ENCODE measurements at regions not wholly inside any gene's neighbourhood (a gene's known extent, or its start where the extent isn't known, plus 50 kb on each side); places are given as distances from the start of the nearest gene placed in this dataset.

DNA sequence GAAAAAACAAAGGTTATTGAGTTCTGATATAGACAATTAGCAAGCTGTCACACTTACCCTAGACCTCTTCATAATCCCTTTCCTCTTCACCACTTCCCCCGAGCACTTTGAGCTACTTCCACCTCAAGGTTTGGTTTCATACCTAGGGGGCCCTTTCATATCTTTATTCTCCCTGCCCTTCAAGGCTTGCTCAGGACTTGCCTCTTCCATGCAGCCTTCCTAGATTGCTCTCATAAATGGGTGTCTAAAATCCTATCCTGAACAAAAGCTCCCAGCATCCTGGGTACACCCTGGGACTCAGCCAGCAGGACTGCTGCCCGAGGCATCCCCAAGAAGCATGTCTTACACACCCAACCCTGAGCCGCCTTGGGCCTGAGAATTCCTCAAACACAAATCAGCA, 157.3 kb downstream of the C5orf15 start:
- peaks cover 34% of the 10 kb centered on the region for H3K27me3 Mint-ChIP-seq
- CTCF ChIA-PET, result interaction anchor here (1.0 kb wide), 1 partner anchor 58 kb away, joined by 3 read pairs; no protein-coding TSS in a partner anchor
- ATAC-seq (no peak), DNase-seq (no peak)
- H3K9me3 Mint-ChIP-seq (ENCODE audit: low read depth), result no peaks in the 10 kb centered on the region
- H3K4me1 Mint-ChIP-seq, result peaks cover 5% of the 10 kb centered on the region
- H3K36me3 Mint-ChIP-seq, result no peaks in the 10 kb centered on the region
- H3K27ac Mint-ChIP-seq, result no peak overlapping the region
- no peak overlapping the region for H3K4me3 Mint-ChIP-seq

- ATAC-seq (no peak), DNase-seq (no peak)
- CTCF ChIA-PET, result no interaction called here
- Mint-ChIP-seq H3K4me3 (no peak overlapping the region), H3K27me3 (peaks cover 34% of the 10 kb centered on the region), H3K27ac (no peak overlapping the region), H3K9me3 (ENCODE audit: low read depth) (no peaks in the 10 kb centered on the region), H3K36me3 (no peaks in the 10 kb centered on the region), H3K4me1 (peaks cover 5% of the 10 kb centered on the region)
Observed at GRCh38 chr5:133809801-133810200, 158.6 kb downstream of the C5orf15 start.

DNA sequence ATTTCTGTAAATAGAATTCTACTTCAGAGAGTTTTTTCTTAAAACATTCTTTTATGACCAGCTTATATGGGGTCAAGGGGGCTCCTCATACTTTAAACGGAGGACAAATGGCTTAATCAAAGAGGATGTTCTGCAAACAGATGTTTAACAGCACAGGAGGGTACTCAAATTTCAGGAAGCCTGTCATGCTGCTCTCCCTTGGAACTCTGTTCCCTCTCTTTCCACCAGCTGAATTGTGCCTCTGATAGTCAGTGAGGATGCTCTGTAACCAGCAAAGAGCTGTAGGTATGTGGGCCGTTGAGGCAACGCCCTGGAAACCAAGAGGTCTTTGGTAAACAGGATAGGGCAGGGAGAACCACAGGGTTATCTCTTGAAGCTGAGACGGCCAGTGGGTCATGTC, 161.1 kb downstream of the C5orf15 start:
- H3K4me1 Mint-ChIP-seq, result no peaks in the 10 kb centered on the region
- H3K4me3 Mint-ChIP-seq, result no peak overlapping the region
- H3K27ac Mint-ChIP-seq, result no peak overlapping the region
- CTCF ChIA-PET, result no interaction called here
- no peak for ATAC-seq
- peaks cover 14% of the 10 kb centered on the region for H3K27me3 Mint-ChIP-seq
- H3K36me3 Mint-ChIP-seq, result no peaks in the 10 kb centered on the region
- no peaks in the 10 kb centered on the region for H3K9me3 Mint-ChIP-seq (ENCODE audit: low read depth)
- no peak for DNase-seq

DNA sequence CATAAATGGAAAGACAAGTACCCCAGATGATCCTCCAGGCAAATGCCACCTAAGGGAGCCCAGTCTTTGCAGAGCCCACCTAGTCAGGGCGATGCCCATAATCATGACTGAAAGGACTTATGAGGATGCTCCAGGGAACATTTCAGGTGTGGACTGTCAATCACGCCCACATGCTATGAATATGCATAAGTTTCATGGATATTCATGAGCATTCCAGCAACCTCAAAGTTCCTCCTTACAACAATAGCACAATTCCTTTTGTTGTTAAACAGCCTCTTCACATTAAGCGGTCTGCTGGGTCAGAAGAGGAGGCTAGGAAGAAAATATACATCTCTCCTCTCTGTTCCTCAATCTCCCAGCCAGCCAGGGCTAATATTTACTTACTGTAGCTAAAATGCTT, 161.6 kb downstream of the C5orf15 start:
- no peaks in the 10 kb centered on the region for H3K36me3 Mint-ChIP-seq
- H3K9me3 Mint-ChIP-seq (ENCODE audit: low read depth), result no peaks in the 10 kb centered on the region
- DNase-seq (no peak), ATAC-seq (no peak)
- no peak overlapping the region for H3K4me3 Mint-ChIP-seq
- CTCF ChIA-PET, result no interaction called here
- H3K27ac Mint-ChIP-seq, result no peak overlapping the region
- H3K4me1 Mint-ChIP-seq, result no peaks in the 10 kb centered on the region
- H3K27me3 Mint-ChIP-seq, result peaks cover 12% of the 10 kb centered on the region

GRCh38 chr5:133801955-133802751, 166.3 kb downstream of the C5orf15 start:
- no peak overlapping the region for H3K27ac Mint-ChIP-seq
- H3K9me3 Mint-ChIP-seq (ENCODE audit: low read depth), result no peaks in the 10 kb centered on the region
- DNase-seq (no peak), ATAC-seq (no peak)
- H3K4me1 Mint-ChIP-seq, result no peaks in the 10 kb centered on the region
- CTCF ChIA-PET, result interaction anchor here (1.0 kb wide), 1 partner anchor 47 kb away, joined by 3 read pairs; no protein-coding TSS in a partner anchor
- H3K4me3 Mint-ChIP-seq, result no peak overlapping the region
- peaks cover 33% of the 10 kb centered on the region for H3K27me3 Mint-ChIP-seq
- no peaks in the 10 kb centered on the region for H3K36me3 Mint-ChIP-seq

DNA sequence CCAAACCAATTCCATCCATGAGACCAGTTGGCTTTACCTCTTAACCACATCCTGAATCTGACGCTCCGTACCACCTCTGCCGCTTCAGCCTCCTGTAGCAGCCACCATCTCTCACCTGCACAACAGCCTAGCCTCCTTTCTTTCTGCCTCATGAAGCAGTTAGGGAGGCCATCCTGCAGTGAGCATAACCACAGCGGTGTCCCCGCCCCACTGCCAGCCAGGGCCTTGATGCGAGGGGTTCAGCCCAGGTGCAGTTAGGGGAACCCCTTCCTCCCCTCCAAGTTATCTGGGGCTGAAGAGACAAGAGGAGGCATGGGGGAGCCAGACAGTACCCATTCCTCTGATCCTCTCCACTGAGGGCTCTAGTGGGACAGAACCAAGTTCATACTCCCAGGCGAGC, 167.0 kb downstream of the C5orf15 start:
- CTCF ChIA-PET, result no interaction called here
- ATAC-seq (no peak), DNase-seq (no peak)
- Mint-ChIP-seq H3K4me3 (no peak overlapping the region), H3K9me3 (ENCODE audit: low read depth) (no peaks in the 10 kb centered on the region), H3K27me3 (peaks cover 36% of the 10 kb centered on the region), H3K27ac (no peak overlapping the region), H3K4me1 (no peaks in the 10 kb centered on the region), H3K36me3 (no peaks in the 10 kb centered on the region)

DNA sequence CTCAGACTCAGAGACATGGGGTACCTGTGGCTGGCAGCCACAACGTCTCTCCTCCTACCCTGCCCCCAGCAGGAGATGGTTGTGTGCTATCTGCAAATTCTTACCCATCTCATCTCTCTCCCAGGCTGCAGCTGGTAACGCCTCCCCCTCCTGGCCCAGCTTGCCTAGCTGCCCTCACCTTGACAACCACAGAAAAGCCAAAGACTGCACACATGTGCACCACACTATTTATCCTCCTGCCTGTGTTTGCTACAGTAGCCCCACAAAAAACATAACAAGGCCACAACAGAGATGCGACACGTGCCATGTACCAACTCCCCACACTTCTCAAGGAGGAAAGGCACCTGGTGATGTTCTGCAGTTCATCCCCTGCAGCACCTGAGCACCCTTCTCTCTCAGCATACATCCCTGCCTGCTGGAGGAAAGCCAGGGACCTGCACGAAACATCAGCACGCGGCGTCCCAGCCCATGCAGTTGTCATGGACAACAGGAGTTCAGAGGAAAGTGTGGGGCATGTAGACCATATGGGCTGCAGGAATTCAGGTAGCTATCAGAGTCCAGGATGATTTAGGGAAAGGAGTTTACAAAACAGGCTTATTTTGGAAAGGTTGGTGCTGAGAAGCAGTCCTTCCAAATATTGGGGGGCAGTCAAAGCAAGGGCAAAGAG, 168.7 kb downstream of the C5orf15 start:
- DNase-seq (no peak), ATAC-seq (no peak)
- Mint-ChIP-seq H3K4me1 (no peaks in the 10 kb centered on the region), H3K27ac (no peak overlapping the region), H3K4me3 (no peak overlapping the region), H3K27me3 (peaks cover 35% of the 10 kb centered on the region), H3K9me3 (ENCODE audit: low read depth) (no peaks in the 10 kb centered on the region), H3K36me3 (no peaks in the 10 kb centered on the region)
- CTCF ChIA-PET, result no interaction called here

DNA sequence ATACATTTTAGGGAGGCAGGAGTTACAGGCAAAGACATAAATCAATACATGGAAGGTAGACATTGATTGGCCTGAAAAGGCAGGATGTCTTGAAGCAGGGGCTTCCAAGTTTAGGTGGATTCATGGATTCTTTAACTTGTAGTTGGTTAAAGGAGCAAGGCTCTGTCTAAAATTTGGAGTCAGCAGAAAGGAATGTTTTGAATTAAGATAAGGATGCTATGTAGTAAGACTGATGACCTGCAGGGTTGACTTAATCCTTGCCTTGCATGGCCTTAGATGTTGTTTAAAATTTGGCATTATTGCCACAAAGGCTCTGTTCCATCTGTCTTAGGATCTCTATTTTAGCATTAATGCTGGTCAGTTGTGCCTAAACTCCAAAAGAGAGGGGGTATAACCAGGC, 171.3 kb downstream of the C5orf15 start:
- H3K27ac Mint-ChIP-seq, result no peak overlapping the region
- ATAC-seq (no peak), DNase-seq (no peak)
- no peaks in the 10 kb centered on the region for H3K9me3 Mint-ChIP-seq (ENCODE audit: low read depth)
- CTCF ChIA-PET, result no interaction called here
- H3K4me3 Mint-ChIP-seq, result no peak overlapping the region
- no peaks in the 10 kb centered on the region for H3K4me1 Mint-ChIP-seq
- no peaks in the 10 kb centered on the region for H3K36me3 Mint-ChIP-seq
- H3K27me3 Mint-ChIP-seq, result peaks cover 35% of the 10 kb centered on the region

DNA sequence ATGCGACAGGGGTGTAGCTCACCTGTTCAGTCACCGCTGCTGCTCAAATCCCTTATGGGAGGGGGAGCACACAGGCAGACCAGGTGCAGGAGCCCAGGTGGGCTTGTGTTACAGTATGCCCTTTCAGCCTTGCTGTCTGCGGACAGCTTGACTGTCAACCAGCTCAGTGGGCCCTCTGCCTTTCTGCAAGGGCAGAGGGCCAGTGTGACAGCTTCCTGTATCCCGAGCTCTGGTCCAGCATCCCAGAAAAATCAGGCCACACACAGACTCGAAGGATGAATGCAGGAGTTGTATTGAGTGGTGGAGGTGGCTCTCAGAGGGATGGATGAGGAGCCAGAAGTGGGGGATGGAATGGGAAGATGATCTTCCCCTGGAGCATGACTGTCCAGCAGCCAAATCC, 172.2 kb downstream of the C5orf15 start:
- DNase-seq, result no peak
- no peaks in the 10 kb centered on the region for H3K9me3 Mint-ChIP-seq (ENCODE audit: low read depth)
- H3K4me3 Mint-ChIP-seq, result no peak overlapping the region
- no peak overlapping the region for H3K27ac Mint-ChIP-seq
- peaks cover 28% of the 10 kb centered on the region for H3K27me3 Mint-ChIP-seq
- no peak for ATAC-seq
- no peaks in the 10 kb centered on the region for H3K4me1 Mint-ChIP-seq
- H3K36me3 Mint-ChIP-seq, result no peaks in the 10 kb centered on the region
- CTCF ChIA-PET, result no interaction called here

DNA sequence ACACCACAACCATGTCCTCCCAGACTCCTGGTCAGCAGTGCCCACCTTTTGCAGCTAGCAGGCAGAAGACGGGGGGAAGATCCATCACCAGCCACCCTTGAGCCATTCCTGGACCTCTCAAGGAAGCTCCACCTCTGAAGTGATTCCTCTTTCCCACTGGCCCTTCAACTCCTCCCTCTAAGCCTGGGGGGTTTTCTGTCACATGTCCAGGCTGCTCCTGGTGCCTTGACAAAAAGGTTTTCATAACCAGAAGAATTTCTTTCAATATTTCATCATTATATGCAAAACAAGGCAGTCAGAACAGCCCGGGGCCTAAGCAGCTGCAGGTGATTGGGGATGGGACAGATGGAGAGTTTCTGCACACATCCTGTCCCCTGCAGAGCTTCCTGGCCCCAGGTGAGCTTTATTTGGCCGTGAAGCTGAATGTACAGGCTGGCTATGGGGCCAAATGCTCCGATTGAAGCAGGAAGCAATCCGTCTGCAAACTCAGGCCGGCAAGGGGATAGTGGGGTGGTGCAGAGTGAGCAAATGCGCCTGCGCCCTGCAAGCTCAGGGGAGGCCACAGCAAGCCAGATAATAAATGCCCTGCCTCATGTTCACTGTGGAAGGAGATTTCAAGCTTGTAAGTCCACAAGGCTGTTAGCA, 173.5 kb downstream of the C5orf15 start:
- DNase-seq, result no peak
- peaks cover 30% of the 10 kb centered on the region for H3K27me3 Mint-ChIP-seq
- no peak for ATAC-seq
- H3K4me1 Mint-ChIP-seq, result no peaks in the 10 kb centered on the region
- H3K4me3 Mint-ChIP-seq, result no peak overlapping the region
- H3K27ac Mint-ChIP-seq, result no peak overlapping the region
- H3K36me3 Mint-ChIP-seq, result no peaks in the 10 kb centered on the region
- CTCF ChIA-PET, result no interaction called here
- no peaks in the 10 kb centered on the region for H3K9me3 Mint-ChIP-seq (ENCODE audit: low read depth)

GRCh38 chr5:133793756-133794465, 174.5 kb downstream of the C5orf15 start:
- CTCF ChIA-PET, result no interaction called here
- Mint-ChIP-seq H3K27ac (no peak overlapping the region), H3K9me3 (ENCODE audit: low read depth) (no peaks in the 10 kb centered on the region), H3K36me3 (no peaks in the 10 kb centered on the region), H3K4me3 (no peak overlapping the region), H3K27me3 (peaks cover 26% of the 10 kb centered on the region), H3K4me1 (no peaks in the 10 kb centered on the region)
- no peak for DNase-seq
- no peak for ATAC-seq

GRCh38 chr5:133792655-133793054, 175.8 kb downstream of the C5orf15 start:
- no peaks in the 10 kb centered on the region for H3K9me3 Mint-ChIP-seq (ENCODE audit: low read depth)
- CTCF ChIA-PET, result interaction anchor here (1.6 kb wide), 1 partner anchor 13 kb away, joined by 3 read pairs; no protein-coding TSS in a partner anchor

DNA sequence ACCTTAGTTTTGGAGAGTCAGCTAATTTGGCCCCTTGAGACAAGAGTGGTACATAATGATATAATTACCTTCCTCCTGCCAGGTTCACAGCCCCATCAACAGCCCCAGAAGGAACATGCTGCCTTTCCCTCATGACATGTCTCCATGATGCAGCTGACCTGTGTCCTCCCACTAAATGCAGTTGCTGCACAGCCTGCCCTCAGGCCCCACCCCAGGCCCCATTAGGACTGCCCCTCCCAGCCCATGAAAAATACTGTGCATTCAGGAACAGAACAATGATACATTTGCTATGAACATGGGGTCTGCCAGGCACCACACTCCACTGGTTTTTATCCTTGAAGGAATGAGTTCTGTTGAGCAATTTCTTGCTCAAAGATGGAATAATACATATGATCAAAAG, 176.4 kb downstream of the C5orf15 start:
- no peaks in the 10 kb centered on the region for H3K9me3 Mint-ChIP-seq (ENCODE audit: low read depth)
- ATAC-seq (no peak), DNase-seq (no peak)
- no peaks in the 10 kb centered on the region for H3K36me3 Mint-ChIP-seq
- CTCF ChIA-PET, result interaction anchor here (1.6 kb wide), 1 partner anchor 13 kb away, joined by 3 read pairs; no protein-coding TSS in a partner anchor
- H3K4me3 Mint-ChIP-seq, result no peak overlapping the region
- no peak overlapping the region for H3K27ac Mint-ChIP-seq
- H3K27me3 Mint-ChIP-seq, result peaks cover 20% of the 10 kb centered on the region
- H3K4me1 Mint-ChIP-seq, result no peaks in the 10 kb centered on the region

More at GRCh38 chr5:133792655-133793054, 175.8 kb downstream of the C5orf15 start:
- no peak for ATAC-seq
- H3K4me1 Mint-ChIP-seq, result no peaks in the 10 kb centered on the region
- peaks cover 22% of the 10 kb centered on the region for H3K27me3 Mint-ChIP-seq
- no peak overlapping the region for H3K27ac Mint-ChIP-seq
- H3K4me3 Mint-ChIP-seq, result no peak overlapping the region
- H3K36me3 Mint-ChIP-seq, result no peaks in the 10 kb centered on the region
- DNase-seq, result no peak

Data from activated CD8-positive, alpha-beta memory T cell treated with anti-CD3 and anti-CD28 coated beads, Interleukin-2, amount 10 ng/mL, durations not matched to agents 7 days and 5 days (primary cell).